ENCODE measurements at regions not wholly inside any gene's neighbourhood (a gene's known extent, or its start where the extent isn't known, plus 50 kb on each side); places are given as distances from the start of the nearest gene placed in this dataset.

DNA sequence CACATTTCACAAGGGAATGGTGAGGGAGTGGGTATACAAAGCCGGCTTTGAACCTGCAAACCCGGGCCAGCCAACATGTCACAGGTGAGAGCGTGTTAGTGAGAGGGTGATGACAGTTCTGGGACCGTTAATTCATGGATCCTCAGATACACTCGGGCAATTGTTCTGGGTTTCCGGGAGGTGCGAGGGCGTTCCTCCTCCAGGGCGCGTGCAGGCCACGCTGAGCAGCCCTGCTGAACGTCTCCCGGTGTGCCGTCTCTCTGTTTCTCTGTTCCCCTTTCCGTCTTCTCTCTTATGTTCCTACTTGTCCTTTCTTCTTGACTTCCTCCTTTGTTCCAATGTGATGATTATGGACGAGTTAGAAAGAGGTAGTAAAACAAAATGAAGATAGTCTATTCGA lies 130.0 kb upstream of the GMDS start:
- H3K4me1 ChIP-seq (ENCODE audit: control insufficient read depth in 2 of 2, insufficient read depth in 2 of 2, low read length in 2 of 2) = peaks cover 0 to 4% of the 10 kb centered on the region in 2 donors
- no peaks in the 10 kb centered on the region for H3K9me3 ChIP-seq (ENCODE audit: control insufficient read depth in 2 of 2, low read length in 2 of 2)
- H3K27me3 ChIP-seq (ENCODE audit: control insufficient read depth in 2 of 2, insufficient read depth in 2 of 2, low read length in 2 of 2) = no peaks in the 10 kb centered on the region
- H3K36me3 ChIP-seq (ENCODE audit: control insufficient read depth in 2 of 2, insufficient read depth in 2 of 2, low read length in 2 of 2) = no peaks in the 10 kb centered on the region
- H3K27ac ChIP-seq (ENCODE audit: low read depth in 2 of 2, low read length in 2 of 2) = no peak overlapping the region
- H3K4me3 ChIP-seq (ENCODE audit: low read length in 2 of 2) = no peak overlapping the region
- no peak overlapping the region for H3K9ac ChIP-seq (ENCODE audit: low read depth in 1 of 2, low read length in 2 of 2)

DNA sequence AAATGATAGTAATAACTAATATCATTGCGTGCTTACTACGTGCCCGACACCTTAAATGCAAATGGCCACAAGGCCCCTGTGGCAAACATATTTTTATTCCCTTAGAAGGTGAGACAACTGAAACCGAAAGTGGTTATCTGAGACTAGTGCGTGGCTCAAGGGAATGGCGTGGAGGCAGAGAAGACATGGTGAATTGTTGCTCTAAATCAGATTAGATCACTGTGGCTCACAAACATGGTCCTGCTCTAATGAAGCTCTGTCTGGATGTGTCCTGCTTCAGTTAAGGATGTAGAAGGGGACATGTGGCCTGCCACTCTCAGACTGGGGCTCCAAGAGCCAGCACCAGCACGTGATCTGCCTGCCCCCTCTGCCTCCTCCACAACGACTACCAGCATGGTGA lies 124.2 kb upstream of the GMDS start:
- H3K27me3 ChIP-seq (ENCODE audit: control insufficient read depth in 2 of 2, insufficient read depth in 2 of 2, low read length in 2 of 2) = no peaks in the 10 kb centered on the region
- no peak overlapping the region for H3K27ac ChIP-seq (ENCODE audit: low read depth in 2 of 2, low read length in 2 of 2)
- H3K4me1 ChIP-seq (ENCODE audit: control insufficient read depth in 2 of 2, insufficient read depth in 2 of 2, low read length in 2 of 2) = no peaks in the 10 kb centered on the region
- no peak overlapping the region for H3K4me3 ChIP-seq (ENCODE audit: low read length in 2 of 2)
- no peak overlapping the region for H3K9ac ChIP-seq (ENCODE audit: low read depth in 1 of 2, low read length in 2 of 2)
- H3K9me3 ChIP-seq (ENCODE audit: control insufficient read depth in 2 of 2, low read length in 2 of 2) = no peaks in the 10 kb centered on the region
- no peaks in the 10 kb centered on the region for H3K36me3 ChIP-seq (ENCODE audit: control insufficient read depth in 2 of 2, insufficient read depth in 2 of 2, low read length in 2 of 2)

- H3K4me1 ChIP-seq (ENCODE audit: control insufficient read depth in 2 of 2, insufficient read depth in 2 of 2, low read length in 2 of 2) = no peaks in the 10 kb centered on the region
- H3K27ac ChIP-seq (ENCODE audit: low read depth in 2 of 2, low read length in 2 of 2) = no peak overlapping the region
- H3K4me3 ChIP-seq (ENCODE audit: low read length in 2 of 2) = no peak overlapping the region
- H3K36me3 ChIP-seq (ENCODE audit: control insufficient read depth in 2 of 2, insufficient read depth in 2 of 2, low read length in 2 of 2) = peaks cover 5 to 8% of the 10 kb centered on the region in 2 donors
- no peaks in the 10 kb centered on the region for H3K27me3 ChIP-seq (ENCODE audit: control insufficient read depth in 2 of 2, insufficient read depth in 2 of 2, low read length in 2 of 2)
- H3K9ac ChIP-seq (ENCODE audit: low read depth in 1 of 2, low read length in 2 of 2) = no peak overlapping the region
- H3K9me3 ChIP-seq (ENCODE audit: control insufficient read depth in 2 of 2, low read length in 2 of 2) = no peaks in the 10 kb centered on the region
Observed at GRCh38 chr6:2363211-2363610, 117.8 kb upstream of the GMDS start.

GRCh38 chr6:2361195-2361594 lies 115.8 kb upstream of the GMDS start:
- H3K27ac ChIP-seq (ENCODE audit: low read depth in 2 of 2, low read length in 2 of 2) = no peak overlapping the region
- no peaks in the 10 kb centered on the region for H3K9me3 ChIP-seq (ENCODE audit: control insufficient read depth in 2 of 2, low read length in 2 of 2)
- no peaks in the 10 kb centered on the region for H3K27me3 ChIP-seq (ENCODE audit: control insufficient read depth in 2 of 2, insufficient read depth in 2 of 2, low read length in 2 of 2)
- no peaks in the 10 kb centered on the region for H3K4me1 ChIP-seq (ENCODE audit: control insufficient read depth in 2 of 2, insufficient read depth in 2 of 2, low read length in 2 of 2)
- H3K9ac ChIP-seq (ENCODE audit: low read depth in 1 of 2, low read length in 2 of 2) = no peak overlapping the region
- H3K4me3 ChIP-seq (ENCODE audit: low read length in 2 of 2) = no peak overlapping the region
- peaks cover 5 to 8% of the 10 kb centered on the region in 2 donors for H3K36me3 ChIP-seq (ENCODE audit: control insufficient read depth in 2 of 2, insufficient read depth in 2 of 2, low read length in 2 of 2)

GRCh38 chr6:2360716-2361115 lies 115.3 kb upstream of the GMDS start:
- no peaks in the 10 kb centered on the region for H3K27me3 ChIP-seq (ENCODE audit: control insufficient read depth in 2 of 2, insufficient read depth in 2 of 2, low read length in 2 of 2)

DNA sequence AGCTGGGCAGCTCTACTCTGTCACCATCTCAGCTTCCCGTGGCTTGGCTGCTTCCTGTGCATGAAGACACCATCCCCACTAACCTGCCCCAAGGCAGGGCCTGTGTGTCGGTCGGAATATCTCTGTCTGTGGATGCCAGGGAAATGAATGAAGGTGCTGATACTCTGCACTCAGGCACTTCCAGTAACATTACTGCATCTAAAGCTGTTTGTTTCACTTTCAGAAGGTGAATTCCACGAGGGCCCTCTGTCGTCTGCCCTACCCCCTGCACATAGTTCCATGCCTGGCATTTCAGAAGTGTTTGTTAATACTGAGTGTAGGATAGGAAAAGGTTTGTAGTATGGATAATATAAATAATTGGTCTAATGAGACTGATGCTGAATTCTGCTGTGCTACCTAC lies 114.7 kb upstream of the GMDS start:
- Histone ChIP-seq H3K9me3 (ENCODE audit: control insufficient read depth in 2 of 2, low read length in 2 of 2) (no peaks in the 10 kb centered on the region), H3K36me3 (ENCODE audit: control insufficient read depth in 2 of 2, insufficient read depth in 2 of 2, low read length in 2 of 2) (peaks cover 5 to 8% of the 10 kb centered on the region in 2 donors), H3K27me3 (ENCODE audit: control insufficient read depth in 2 of 2, insufficient read depth in 2 of 2, low read length in 2 of 2) (no peaks in the 10 kb centered on the region), H3K4me3 (ENCODE audit: low read length in 2 of 2) (no peak overlapping the region), H3K27ac (ENCODE audit: low read depth in 2 of 2, low read length in 2 of 2) (no peak overlapping the region), H3K9ac (ENCODE audit: low read depth in 1 of 2, low read length in 2 of 2) (no peak overlapping the region), H3K4me1 (ENCODE audit: control insufficient read depth in 2 of 2, insufficient read depth in 2 of 2, low read length in 2 of 2) (no peaks in the 10 kb centered on the region)

More at GRCh38 chr6:2360716-2361115, 115.3 kb upstream of the GMDS start:
- Histone ChIP-seq H3K4me3 (ENCODE audit: low read length in 2 of 2) (no peak overlapping the region), H3K27ac (ENCODE audit: low read depth in 2 of 2, low read length in 2 of 2) (no peak overlapping the region), H3K4me1 (ENCODE audit: control insufficient read depth in 2 of 2, insufficient read depth in 2 of 2, low read length in 2 of 2) (no peaks in the 10 kb centered on the region), H3K9ac (ENCODE audit: low read depth in 1 of 2, low read length in 2 of 2) (no peak overlapping the region), H3K36me3 (ENCODE audit: control insufficient read depth in 2 of 2, insufficient read depth in 2 of 2, low read length in 2 of 2) (peaks cover 5 to 8% of the 10 kb centered on the region in 2 donors), H3K9me3 (ENCODE audit: control insufficient read depth in 2 of 2, low read length in 2 of 2) (no peaks in the 10 kb centered on the region)

GRCh38 chr6:2355150-2355549 lies 109.7 kb upstream of the GMDS start:
- Histone ChIP-seq H3K27me3 (ENCODE audit: control insufficient read depth in 2 of 2, insufficient read depth in 2 of 2, low read length in 2 of 2) (no peaks in the 10 kb centered on the region), H3K4me3 (ENCODE audit: low read length in 2 of 2) (no peak overlapping the region), H3K4me1 (ENCODE audit: control insufficient read depth in 2 of 2, insufficient read depth in 2 of 2, low read length in 2 of 2) (peaks cover 2 to 3% of the 10 kb centered on the region in 2 donors), H3K9ac (ENCODE audit: low read depth in 1 of 2, low read length in 2 of 2) (no peak overlapping the region), H3K27ac (ENCODE audit: low read depth in 2 of 2, low read length in 2 of 2) (no peak overlapping the region), H3K36me3 (ENCODE audit: control insufficient read depth in 2 of 2, insufficient read depth in 2 of 2, low read length in 2 of 2) (peaks cover 3 to 5% of the 10 kb centered on the region in 2 donors), H3K9me3 (ENCODE audit: control insufficient read depth in 2 of 2, low read length in 2 of 2) (no peaks in the 10 kb centered on the region)

GRCh38 chr6:2354138-2354491 lies 108.7 kb upstream of the GMDS start:
- Histone ChIP-seq H3K9me3 (ENCODE audit: control insufficient read depth in 2 of 2, low read length in 2 of 2) (no peaks in the 10 kb centered on the region), H3K4me3 (ENCODE audit: low read length in 2 of 2) (no peak overlapping the region), H3K4me1 (ENCODE audit: control insufficient read depth in 2 of 2, insufficient read depth in 2 of 2, low read length in 2 of 2) (peaks cover 2 to 3% of the 10 kb centered on the region in 2 donors), H3K27ac (ENCODE audit: low read depth in 2 of 2, low read length in 2 of 2) (no peak overlapping the region), H3K36me3 (ENCODE audit: control insufficient read depth in 2 of 2, insufficient read depth in 2 of 2, low read length in 2 of 2) (no peaks in the 10 kb centered on the region), H3K9ac (ENCODE audit: low read depth in 1 of 2, low read length in 2 of 2) (no peak overlapping the region), H3K27me3 (ENCODE audit: control insufficient read depth in 2 of 2, insufficient read depth in 2 of 2, low read length in 2 of 2) (no peaks in the 10 kb centered on the region)

DNA sequence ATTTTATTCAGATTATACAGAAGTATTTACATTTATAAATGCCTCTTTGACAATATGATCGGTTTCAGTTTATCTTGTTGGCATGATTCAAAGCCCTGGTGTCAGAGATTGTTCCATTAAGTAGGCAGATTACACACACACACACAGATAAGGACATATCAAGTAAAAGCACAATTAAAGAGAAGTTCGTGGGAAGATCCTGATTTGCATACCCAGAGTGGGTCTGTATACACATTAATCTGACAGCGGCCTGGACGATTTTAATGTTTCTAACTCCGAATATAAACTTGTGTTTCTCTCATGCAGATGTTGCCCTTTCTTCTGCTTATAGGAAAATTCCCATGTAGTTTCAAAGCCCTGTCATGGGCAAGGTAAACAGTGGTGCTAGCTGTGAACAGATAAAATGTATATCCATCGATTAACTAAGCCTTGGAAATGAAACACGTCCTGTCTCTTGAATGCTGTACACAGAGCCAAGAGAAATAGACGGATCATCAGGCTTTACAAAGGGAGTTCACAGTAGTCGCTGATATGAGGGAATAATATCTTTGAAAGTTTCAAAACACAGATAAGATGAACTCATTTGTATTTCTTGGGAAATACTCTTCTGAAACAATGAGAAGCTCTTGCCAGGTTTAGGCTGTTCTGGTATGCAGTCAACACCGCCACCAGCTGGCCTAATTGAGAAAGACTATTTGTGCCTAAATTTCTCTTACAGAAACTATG lies 108.2 kb upstream of the GMDS start:
- Histone ChIP-seq H3K27me3 (ENCODE audit: control insufficient read depth in 2 of 2, insufficient read depth in 2 of 2, low read length in 2 of 2) (no peaks in the 10 kb centered on the region), H3K9ac (ENCODE audit: low read depth in 1 of 2, low read length in 2 of 2) (no peak overlapping the region), H3K4me1 (ENCODE audit: control insufficient read depth in 2 of 2, insufficient read depth in 2 of 2, low read length in 2 of 2) (peaks cover 2 to 3% of the 10 kb centered on the region in 2 donors), H3K27ac (ENCODE audit: low read depth in 2 of 2, low read length in 2 of 2) (no peak overlapping the region), H3K4me3 (ENCODE audit: low read length in 2 of 2) (no peak overlapping the region), H3K9me3 (ENCODE audit: control insufficient read depth in 2 of 2, low read length in 2 of 2) (no peaks in the 10 kb centered on the region), H3K36me3 (ENCODE audit: control insufficient read depth in 2 of 2, insufficient read depth in 2 of 2, low read length in 2 of 2) (no peaks in the 10 kb centered on the region)

DNA sequence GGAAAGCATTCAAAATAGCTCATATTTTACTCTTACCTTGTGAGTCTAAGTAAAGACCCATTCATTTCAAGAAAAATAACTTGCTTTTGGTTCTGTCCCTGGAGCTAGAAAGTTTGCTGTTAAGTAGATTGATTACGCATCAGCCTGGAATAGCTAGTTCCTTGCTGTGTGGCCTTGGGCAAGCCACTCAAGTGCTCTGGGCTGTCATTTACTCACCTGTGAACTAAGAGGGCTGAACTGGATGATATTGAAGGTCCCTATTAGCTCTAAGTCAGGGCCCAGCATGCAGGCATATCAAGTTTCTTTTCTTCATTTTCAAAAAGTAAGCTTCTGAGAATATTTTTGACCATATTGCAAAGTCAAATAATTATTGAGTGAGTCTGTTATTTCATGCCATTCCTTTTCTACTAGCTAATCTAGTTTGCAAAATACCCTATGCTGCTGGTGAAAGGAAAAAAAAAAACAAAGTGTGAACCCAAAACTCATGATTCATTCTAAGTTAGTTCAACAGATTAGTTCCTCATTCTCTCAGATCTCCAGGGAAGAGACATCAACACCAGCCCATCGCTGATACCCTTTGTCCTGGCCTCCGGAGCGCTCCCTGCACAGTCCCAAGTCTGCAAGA lies 106.5 kb upstream of the GMDS start:
- Histone ChIP-seq H3K4me3 (ENCODE audit: low read length in 2 of 2) (no peak overlapping the region), H3K4me1 (ENCODE audit: control insufficient read depth in 2 of 2, insufficient read depth in 2 of 2, low read length in 2 of 2) (peaks cover 2 to 3% of the 10 kb centered on the region in 2 donors), H3K36me3 (ENCODE audit: control insufficient read depth in 2 of 2, insufficient read depth in 2 of 2, low read length in 2 of 2) (no peaks in the 10 kb centered on the region), H3K27ac (ENCODE audit: low read depth in 2 of 2, low read length in 2 of 2) (no peak overlapping the region), H3K27me3 (ENCODE audit: control insufficient read depth in 2 of 2, insufficient read depth in 2 of 2, low read length in 2 of 2) (no peaks in the 10 kb centered on the region), H3K9me3 (ENCODE audit: control insufficient read depth in 2 of 2, low read length in 2 of 2) (no peaks in the 10 kb centered on the region), H3K9ac (ENCODE audit: low read depth in 1 of 2, low read length in 2 of 2) (no peak overlapping the region)

All from mucosa of rectum (tissue), 2 donors.